Ureter (tissue), 1 donor: ENCODE measurements at regions not wholly inside any gene's neighbourhood (a gene's known extent, or its start where the extent isn't known, plus 50 kb on each side); places are given as distances from the start of the nearest gene placed in this dataset.
"Not testable (repeated sequence)": the region's sequence is repeated elsewhere in the genome, so short reads cannot be mapped to it uniquely, and the experiment has no call there.

Experiments used
- DNase-seq: peaks from one replicate; pipeline ENCODE4 v3.0.0-alpha.2; 2020; ENCODE audit warnings: low spot score
- donor health status: DM: yes; HTN: yes; CAD: no.

DNA sequence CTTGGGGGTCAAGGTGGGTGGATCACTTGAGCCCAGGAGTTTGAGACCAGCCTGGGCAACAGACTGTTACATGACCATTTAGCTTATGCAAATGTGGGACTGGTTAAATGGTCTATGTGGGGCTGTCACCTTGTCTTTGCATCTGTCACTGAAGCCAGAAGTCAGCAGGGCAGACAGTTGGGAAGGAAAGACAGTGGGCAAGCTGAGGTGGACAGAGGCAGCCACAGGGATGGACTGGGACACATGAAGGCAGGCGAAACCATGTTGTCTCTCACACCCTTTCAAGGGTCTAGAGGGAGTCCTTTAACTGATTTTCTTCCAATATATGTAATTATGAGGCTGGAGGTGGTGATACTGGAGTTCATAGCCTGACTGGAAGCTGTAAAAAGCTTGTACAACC, 426.4 kb downstream of the TMEM121 start:
- no peak for DNase-seq

DNA sequence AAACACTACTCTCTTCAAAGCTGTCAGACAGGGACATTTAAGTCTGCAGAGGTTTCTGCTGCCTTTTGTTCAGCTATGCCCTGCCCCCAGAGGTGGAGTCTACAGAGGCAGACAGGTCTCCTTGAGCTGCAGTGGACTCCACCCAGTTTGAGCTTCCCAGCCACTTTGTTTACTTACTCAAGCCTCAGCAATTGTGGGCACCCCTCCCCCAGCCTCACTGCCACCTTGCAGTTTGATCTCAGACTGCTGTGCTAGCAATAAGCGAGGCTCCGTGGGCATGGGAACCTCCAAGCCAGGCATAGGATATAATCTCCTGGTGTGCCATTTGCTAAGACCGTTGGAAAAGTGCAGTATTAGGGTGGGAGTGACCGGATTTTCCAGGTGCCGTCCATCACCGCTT, 435.2 kb downstream of the TMEM121 start:
- not testable (repeated sequence) for DNase-seq

DNA sequence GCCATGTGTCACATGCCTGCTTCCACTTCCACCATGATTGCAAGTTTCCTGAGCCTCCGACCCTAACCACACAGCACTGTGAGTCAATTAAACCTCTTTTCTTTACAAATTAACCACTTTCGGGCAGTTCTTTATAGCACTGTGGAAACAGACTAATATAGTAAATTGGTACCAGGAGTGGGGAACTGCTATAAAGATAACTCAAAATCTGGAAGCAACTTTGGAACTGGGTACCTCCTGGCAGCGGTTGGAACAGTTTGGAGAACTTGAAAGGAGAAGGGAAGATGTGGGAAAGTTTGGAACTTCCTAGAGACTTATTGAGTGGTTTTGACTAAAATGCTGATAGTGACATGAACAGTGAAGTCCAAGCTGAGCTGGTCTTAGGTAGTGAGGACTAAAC, 436.1 kb downstream of the TMEM121 start:
- DNase-seq: no peak

DNA sequence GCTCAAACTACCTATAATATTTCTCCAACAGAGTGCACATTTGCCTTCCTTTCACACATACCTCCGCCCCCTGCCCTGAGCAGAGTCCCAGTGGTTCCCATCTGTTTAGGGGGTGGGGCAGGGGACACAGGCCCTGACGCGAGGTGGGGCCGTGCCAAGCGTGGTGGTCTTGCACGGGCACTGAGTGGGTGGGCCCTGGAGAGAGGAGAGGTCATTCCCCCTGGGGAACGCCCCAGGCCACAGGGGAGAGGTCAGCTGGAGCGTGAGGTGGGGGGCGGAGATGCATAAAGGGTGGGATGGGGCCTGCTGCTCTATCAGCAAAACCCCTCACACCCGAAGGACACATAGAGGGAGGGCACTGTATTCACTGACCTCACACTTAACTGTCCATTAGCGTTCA, 441.9 kb downstream of the TMEM121 start:
- DNase-seq: no peak

DNA sequence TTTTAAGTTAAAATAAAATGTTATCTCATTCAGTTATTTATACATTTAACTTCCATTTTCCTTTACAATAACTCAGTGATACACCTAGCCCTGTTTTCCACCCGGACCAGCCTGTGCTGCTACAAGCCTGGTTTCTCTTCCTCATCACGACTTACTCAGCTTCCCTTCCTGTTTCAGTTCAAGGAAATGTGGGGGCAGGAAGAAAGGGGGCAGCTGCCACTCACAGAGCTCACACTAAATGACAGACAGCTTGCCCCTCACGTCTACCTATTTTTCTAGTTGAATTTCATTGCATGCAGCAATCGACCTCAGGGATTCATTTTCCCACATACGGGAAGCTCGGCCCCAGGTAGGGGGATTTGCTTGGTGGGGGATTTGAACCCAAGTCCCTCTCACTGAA, 442.6 kb downstream of the TMEM121 start:
- DNase-seq: not testable (repeated sequence)

DNA sequence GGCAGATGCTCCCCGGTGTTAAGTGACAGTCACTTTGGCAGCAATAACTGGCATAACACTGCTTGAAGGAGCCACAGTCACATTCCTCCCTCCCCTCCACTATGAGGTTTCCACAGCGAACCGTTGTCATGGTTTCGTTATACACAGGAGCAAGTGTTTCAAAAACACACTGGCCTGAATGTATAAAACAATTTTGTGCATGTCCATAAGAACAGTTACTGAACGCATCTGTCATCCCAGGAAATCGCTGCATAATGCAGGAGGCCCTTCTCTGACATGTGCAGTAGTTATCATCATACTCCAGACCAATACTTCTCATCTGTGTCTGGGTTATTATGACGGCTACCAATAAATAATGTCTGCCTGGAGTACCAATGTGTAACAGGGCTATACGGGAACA, 444.4 kb downstream of the TMEM121 start:
- DNase-seq: not testable (repeated sequence)

DNA sequence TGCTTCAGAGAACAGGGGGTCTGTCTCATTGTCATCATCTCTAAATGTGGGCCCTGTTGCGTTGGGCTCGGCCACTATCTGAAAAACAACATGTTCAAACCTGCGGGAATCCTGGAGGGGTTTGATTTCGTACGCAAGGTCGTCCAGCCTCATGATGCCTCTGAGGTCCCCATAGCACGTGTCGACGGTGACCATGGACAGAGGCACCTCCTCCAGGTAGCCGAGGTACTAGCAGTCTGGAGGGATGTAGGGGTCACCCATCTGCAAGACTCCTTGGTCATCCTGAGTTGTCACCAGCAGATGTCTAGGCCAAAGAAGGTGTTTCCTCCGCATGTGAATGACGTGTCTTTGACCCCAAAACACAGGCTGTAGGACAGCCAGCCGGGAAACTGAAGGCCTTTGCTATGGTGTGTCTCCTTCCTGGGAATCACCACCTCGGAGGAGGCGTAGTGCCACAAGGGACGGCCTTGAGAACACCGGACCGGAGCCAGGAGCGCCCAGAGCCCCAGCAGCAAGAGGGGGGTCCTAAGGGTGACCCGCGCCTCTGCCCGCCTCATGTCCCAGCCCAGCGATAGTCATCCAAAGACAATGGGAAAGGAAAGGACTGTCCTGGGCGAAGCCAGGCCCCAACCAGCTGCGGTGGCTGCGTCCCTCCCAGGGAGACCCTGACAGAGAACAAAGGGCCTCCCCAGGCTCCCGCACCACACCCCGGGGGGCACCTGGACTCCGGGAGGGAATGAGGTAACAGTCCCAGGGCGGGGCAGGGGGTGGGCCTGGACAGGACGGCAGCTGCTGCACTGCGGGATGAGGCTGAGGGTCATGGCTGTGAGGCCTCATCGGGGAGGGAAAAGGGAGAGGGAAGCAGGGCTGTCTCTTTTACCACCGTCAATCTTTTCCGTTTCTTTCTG, 445.5 kb downstream of the TMEM121 start:
- no peak for DNase-seq

DNA sequence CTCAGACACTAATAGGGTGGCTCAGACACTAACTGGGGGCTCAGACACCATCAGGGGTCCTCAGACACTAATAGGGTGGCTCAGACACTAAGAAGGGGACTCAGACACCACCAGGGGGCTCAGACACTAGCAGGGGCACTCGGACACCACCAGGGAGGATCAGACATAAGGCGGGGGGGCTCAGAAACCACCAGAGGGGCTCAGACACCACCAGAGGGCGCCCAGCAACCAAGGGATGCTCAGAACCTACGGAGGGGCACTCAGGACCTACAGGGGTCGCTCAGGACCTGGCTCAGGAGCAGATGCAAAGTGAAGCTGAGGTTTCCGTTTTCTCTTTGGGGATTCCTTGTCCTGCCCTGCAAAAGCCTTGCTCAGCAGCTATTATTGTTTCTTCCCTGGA, 448.5 kb downstream of the TMEM121 start:
- no peak for DNase-seq

DNA sequence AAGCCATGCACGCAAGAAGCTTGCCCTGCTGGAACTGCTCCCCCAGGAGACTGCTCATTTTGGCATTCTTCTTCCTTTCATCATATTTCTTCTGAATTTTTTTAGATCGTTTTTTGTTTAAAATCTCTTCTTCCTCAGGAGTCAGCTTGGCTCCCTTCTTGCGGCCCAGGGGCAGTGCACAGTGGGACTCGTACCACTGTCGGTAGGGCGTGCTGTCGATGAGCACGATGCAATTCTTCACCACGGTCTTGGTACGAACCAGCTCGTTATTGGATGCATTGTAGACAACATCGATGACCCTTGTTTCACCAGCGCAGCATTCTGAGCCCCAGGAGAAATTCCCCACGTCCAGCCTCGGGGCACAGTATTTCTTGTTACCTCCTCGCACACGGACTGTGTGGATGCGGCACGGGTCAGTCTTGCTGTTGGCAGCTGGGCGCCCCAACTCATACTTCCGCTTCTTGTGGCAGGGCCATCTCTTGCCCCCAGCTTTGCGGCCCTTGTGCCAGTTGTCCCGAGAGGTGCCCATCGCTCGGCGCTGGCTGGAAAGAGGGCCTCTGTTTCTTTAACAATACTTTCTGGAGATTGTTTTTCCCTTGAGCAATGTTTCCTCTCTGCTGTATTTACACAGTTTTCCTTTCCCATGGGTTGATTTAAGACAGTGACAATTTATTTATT, 452.4 kb downstream of the TMEM121 start:
- no peak for DNase-seq

DNA sequence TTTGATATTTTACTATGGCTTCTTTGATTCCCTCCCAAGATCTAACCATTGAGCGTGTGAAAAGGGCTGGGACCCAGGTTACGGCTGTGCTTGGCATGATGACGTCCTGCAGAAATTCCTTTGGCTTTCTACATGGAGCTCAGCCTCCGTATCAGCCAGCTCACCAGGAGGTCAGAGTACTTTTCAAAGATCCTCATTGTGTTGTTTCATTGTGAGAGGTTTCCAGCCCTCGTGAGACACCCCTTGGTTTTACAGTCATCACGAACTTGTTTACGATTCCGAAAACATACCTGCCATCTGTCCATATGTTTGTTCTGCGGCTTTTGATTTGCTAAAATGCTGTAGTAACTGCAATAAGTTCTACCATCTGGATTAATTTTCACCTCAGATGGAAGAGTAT, 453.1 kb downstream of the TMEM121 start:
- DNase-seq: no peak

DNA sequence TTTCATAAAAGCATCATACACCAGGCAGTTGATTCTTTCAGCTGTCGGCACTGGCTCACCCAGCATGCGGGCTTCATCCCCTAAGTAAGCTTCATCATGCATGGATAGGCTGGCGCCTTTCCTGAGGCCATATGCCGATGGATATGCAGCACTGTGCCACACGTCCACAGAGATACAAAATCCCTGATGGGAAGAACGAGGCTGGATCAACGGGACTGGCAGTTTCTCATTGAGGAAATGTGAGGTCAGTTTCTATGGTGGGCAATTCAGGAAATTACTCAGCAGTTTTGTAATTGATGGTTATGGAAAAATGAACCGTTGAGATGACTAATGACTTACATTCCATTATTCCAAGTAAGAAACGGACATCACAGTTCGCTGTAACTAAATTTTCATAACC, 453.8 kb downstream of the TMEM121 start:
- DNase-seq: no peak

DNA sequence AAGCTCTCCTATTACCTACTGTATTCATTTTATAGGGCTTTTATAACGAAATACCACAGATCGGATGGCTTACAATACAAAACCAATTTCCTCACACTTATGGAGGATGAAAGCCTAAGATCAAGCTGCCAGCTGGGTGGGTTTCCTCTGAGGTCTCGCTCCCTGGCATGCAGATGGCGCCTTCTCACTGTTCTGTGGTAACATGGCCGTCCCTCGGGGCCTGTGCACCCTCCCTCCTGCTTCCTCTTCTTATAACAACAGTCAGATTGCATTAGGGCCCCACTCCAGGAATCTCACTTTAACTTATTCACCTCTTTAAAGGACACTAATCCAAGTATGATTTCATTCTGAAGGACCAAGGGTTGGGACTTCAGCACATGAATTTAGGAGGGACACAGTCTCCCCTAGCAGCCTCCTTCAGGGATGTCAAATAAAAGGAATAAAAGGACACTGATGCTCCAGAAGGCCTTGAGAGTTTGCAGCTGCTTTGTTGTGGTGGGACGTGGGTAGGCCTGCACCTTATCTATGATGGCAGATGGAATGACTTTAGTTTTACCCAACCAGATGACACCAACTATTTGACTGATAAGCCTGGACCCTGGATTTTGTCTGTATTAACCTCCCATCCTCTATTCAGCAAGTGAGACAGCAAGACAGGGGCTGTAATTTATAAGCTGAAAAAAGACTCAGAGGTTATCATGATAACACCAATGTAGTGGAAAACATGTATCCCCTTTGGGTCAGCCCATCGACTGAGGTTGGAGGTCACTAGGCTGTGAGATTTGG, 455.3 kb downstream of the TMEM121 start:
- DNase-seq: not testable (repeated sequence)

DNA sequence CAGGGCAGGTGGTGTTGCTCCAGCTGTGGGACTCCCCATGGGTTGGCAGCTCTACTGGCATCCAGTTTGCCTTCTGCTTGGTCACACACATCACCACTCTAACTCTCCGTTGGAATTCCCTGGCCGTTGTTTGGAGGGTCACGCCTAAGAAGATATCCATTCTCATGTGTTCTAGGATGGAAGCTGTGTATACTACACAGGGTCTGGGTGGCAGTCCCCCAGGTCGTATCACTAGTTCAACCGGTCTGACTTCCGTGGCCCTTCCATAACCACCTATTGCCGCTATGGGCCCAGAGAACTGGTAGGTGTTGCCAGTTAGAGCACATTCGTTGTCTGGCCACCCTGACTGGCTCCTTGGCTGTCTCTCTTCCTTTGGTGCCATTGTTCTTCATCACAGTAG, 456.3 kb downstream of the TMEM121 start:
- no peak for DNase-seq

DNA sequence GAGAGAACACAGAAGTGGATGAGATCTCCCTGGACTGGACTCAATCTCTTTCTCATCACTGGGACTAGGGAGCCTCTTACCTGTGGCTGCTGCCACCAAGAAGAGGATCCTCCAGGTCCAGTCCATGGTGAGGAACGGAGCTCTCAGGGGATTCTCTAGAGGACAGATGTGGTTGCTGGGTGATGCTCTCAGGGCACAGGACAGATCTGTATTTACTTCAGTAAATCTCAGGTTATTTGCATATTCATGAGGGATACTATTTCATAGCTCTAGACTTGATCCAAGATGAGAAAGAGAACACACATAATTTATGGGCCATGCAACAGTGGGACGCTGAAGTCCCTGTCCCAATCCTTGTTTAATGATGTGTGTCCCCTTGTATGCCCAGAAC, 460.5 kb downstream of the TMEM121 start:
- no peak for DNase-seq

DNA sequence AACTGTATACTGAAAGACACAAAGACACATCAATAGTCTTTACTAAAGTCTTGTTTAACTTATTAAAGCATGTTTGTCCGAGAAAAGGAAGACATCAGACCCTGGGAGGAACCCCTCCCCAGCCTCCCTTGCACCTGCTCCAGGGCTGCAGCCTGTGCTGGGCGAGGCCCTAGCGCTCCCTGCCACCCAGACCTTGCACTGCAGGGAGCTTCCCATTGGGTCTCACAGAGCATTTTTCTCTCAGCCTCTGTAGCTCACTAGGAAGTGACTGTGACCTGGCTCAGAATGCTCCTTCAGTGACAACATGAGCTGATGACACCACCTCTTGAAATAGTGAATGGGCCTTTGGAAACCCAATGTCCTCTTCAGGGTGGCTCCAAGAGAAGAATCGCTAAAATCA, 461.2 kb downstream of the TMEM121 start:
- no peak for DNase-seq

DNA sequence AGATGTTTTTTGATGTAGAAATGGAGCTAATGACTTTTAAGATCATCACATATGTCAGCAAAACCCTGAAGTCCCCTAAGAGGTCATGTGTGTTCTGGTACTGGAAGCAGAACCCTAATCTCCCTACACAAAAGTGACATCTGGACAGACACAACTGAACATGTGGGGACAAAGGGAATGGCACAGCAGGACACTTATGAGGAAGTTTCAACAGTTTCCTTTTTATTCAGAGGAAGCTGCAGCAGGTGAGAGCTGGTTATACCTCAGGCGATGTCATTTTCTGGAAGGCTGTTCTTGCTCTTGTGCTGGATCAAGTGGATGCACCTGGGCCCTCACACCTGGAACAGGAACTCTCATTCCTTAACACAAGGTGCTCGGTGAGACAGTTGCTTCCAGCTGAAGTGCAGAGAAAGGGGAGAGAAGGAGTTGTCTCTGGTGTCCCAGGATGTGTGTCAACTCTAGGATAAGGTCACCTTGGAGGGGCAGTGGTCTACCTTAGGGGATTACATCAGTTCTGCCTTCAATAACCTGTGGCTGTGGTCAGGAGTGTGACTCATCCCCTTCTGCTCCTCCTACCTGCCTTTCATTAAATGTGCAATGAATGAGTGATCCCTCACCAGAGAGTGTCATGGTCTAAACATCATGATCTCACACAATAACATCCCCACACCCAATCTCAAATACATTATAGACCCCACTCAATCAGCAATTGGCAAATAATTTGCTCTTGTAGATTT, 463.4 kb downstream of the TMEM121 start:
- no peak for DNase-seq

DNA sequence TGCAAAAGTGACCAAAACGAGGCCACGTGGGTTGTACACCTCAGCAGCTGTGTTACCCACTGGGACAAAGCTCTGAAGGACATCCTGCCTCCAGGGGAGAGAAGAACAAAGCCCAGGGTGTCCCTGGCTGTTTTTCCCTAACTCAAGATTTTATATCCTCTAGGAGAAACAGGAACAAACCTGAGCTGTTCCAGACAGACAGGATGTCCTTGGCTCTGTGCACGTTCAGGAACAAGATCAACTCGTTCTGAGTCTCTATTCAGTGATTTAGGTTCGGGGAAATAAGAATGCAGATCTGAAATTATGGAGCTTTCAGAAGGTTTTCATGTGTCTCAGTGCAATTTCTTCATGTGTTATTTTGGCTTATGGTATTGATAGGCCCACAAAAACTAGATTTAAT, 465.3 kb downstream of the TMEM121 start:
- not testable (repeated sequence) for DNase-seq

DNA sequence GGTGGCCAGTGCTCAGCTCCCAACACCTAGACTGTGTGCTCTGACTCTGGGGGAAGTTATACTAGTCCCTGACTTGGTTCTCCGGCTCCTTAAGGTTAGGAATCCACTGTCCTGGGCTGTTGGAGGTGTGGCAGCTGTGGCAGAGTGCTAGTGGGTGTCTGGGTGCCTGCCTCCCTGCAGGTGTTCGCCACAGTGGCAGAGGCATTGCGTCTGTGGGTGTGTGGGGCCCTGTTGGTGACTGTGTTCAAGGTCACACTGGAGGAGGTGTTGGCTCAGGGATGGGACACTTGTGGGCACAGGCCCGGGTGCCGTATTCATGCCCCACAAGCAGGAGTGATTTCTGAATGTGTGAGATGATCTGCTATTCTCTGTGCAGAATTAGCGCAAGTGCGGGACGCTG, 467.4 kb downstream of the TMEM121 start:
- DNase-seq: no peak

DNA sequence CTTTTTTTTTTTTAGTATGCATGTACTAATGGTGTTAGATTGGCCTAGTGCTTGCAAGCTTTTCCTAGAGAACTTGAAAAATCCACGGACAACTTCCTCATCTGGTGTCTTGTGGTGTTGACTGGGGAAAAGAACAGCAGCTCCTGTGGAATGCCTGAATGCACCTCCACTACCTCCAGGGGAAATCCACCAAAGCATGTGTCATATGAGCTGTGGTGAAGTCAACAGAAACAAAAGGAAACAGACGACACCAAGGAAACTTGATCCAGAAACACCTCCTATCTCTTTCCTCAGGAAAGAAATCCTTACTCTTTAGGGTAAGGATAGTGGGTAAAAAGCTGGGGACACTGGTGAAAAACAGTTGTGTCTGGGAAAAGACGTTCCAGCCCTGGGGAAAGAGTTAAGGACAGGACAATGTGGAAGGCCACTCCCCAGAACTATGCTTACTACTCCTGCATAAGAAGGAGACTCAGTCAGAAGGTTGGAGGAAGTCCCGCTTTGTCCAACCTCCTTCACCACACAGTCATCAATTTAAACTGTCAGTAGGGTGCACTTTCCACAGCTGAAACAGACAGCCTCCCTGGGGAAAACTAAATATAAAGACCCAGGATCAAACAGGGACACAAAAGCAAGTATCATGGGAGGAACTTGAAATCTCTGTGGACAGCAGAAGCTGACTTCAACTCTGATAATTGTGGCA, 468.8 kb downstream of the TMEM121 start:
- DNase-seq: not testable (repeated sequence)

DNA sequence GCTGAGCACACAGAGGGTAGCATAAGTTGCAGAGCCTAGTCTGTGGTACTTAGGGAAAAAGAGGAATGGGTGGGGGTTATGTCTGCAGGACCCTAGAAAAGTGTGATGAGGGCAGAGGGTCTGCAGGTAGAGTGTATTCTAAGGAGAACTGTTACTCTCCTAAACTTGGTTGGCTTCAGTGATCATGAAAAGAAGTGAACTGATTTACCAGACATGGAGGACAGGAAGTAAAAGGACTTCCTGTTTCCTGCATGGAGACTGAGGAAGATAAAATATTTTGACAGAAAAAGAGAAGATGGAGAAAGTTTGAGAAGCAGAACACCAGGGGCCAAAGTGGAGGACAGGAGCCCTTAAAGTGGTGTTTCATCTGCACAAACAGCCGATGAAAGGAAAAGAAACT, 472.2 kb downstream of the TMEM121 start:
- not testable (repeated sequence) for DNase-seq

DNA sequence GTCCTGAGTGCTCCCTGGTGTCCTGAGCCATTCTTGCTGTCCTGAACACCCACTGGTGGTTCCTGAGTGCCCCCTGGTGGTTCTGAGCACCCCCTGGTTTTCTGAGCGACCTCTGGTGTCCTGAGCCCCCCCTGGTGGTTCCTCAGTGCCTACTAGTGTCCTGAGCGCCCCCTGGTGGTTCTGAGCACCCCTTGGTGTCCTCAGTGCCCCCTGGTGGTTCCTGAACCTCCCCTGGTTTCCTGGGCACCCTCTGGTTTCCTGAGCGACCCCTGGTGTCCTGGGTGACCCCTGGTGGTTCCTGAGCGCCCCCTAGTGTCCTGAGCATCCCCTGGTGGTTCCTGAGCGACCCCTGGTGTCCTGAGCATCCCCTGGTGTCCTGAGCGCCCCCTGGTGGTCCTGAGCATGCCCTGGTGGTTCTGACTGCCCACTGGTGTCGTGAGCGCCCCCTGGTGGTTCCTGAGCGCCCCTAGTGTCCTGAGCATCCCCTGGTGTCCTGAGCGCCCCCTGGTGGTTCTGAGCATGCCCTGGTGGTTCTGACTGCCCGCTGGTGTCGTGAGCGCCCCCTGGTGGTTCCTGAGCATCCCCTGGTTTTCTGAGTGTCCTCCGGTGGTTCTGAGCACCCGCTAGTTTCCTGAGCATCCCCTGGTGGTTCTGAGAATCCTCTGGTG, 473.1 kb downstream of the TMEM121 start:
- no peak for DNase-seq
